ENCODE measurements at regions not wholly inside any gene's neighbourhood (a gene's known extent, or its start where the extent isn't known, plus 50 kb on each side); places are given as distances from the start of the nearest gene placed in this dataset.

DNA sequence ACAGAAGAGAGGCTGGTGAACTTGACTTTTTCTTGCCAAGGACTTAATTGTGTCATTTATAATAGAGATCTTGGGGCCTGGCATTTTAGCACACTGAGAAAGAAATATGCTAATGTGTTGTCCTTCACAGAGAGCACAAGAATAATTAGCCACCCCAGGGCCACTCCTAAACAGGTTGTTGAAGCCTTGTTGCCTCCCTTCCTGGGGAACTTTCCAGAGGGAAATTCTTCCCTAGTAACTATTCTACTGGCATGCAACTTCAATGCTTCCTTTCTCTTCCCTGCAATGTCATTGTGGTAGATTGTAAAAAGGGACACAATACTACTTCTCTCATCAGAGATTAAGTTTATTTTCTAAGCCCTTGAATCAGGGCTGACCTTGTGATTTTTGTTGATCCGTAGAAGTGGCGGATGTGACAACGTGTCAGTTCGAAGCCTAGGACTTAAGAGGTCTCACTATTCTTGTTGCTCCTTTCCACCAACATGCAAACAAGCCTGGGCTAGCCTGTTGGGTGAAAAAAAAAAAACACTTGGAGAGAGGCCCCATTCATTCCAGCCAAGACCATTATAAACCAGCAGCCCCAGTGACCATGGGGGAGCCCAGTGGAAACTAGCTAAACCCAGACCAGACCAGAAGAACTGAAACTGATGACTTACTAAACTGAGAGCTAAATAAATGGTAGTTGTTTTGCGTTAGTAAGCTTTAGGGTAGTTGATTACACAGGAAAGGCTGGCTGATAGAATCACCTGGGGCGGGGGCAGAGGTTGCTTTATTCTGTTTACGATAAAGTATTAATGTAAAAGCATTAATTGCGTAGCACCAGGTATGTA is 287.2 kb downstream of the SHQ1 start:
- DNase-seq = no peak

DNA sequence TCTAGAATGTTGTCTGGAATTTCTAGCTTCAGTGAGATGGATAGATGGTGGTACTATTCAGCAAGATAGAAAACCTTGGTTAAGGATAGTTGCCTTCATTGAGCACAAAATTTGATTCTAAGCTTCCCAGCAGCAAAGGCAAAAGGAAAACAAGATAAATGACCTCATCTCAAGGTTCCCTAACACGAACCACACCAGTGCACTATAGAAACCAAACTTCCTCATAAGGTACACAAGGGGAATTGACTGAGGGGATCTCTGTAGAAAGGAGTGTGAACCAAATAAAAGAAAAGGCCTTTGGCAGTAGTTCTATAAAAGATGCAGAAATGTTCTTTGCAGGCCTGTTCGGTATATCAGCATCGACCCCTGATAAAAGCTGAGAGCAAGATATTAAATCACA is 288.9 kb downstream of the SHQ1 start:
- DNase-seq = no peak

DNA sequence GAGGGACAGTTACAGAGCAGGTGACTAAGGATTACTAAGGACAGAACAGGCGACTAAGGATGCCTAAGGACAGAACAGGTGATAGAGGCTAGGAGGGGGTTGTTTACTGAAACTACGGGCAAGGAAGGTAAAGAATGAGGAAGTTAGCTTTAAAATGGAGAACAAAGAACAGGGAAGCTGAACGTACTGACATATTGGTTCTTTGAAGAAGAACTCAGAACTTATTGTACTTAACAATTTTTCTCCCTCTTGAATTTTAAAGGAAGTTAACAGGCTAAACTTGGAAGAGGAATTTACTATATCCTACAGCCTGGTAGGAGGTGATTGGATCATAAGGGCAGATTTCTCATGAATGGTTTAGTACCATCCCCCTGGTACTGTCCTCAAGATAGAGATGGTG is 290.2 kb downstream of the SHQ1 start:
- no peak for DNase-seq

DNA sequence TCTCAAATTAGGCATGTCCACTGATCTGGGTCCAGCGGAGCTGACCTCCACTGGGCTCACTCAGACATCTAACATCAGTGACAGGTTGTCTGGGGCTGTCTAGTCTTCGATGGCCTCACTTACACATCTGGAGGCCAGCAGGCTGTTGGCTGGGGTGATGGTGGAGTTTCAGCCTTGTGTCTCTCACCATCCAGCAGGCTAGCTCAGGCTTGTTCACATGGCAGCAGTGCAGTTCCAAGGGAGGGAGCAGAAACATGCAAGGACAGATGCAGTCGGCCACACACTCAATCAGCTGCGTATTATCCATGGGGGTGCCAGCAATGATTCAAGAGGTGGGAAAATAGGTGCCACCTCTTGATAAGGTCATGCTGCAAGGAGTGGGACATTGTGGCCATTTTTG is 292.5 kb downstream of the SHQ1 start:
- no peak for DNase-seq

DNA sequence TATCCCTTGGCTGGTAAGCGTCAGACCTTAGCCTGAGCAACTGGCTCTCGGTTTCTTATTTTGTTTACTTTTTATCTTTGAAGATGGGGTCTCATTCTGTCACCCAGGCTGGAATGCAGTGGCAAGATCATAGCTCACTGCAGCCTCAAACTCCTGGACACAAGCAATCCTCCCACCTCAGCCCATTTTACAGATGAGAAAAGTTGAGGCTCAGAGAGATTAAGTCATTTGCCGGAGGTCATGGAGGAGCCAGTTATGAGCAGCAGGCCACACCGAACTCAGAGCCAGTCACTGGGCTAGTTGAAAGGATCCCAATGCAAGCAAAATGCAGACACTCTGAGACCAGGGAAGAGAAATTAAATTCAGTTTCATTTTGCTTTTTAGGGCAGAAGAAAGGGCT is 293.6 kb downstream of the SHQ1 start:
- no peak for DNase-seq

DNA sequence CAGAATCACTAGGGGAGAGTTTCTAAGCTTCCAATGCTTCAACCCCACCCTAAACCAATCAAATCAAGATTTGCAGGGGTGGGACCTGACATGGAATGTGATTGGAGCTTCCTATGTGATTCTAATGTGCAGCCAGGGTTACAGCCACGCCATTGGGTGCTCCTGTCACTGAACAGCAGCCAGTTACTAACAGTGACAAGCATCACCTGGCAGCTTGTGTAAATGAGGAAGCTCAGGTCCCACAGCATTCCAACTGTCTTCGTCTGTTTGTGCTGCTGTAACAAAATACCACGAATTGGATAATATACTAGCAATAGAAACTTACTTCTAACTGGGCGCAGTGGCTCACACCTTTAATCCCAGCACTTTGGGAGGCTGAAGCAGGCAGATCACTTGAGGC is 294.9 kb downstream of the SHQ1 start:
- no peak for DNase-seq

DNA sequence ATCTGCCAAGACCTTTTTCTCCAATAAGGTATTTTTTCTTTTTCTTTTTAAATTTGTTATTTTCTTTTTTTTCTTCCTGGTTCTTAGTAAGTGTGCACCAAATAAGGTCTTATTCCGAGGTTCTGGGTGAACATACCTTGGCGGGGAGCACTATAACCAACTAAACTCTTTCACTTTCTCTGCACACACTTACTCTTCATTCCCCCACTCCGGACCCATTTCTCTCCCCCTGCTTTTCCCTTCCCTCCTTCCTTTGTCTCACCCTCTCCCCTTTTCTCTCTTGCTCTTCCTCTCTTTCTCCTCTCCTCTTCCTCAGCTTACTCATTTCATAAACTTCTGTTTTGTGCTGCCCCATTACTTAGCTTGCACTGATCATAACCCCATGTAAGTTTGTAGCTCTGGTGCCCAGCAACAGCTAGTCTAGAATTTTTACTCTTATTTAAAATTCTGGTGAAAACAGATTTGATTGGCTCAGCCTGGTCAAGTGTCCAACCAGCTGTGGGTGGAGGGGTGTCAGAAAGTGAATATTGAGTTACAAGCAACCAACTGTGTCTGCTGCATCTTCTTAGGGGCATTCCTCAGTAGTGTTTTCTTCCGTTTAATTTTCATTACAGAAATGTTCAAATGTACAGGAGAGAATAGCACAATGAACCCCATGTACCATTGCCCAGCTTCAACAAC is 297.5 kb downstream of the SHQ1 start:
- DNase-seq = no peak

DNA sequence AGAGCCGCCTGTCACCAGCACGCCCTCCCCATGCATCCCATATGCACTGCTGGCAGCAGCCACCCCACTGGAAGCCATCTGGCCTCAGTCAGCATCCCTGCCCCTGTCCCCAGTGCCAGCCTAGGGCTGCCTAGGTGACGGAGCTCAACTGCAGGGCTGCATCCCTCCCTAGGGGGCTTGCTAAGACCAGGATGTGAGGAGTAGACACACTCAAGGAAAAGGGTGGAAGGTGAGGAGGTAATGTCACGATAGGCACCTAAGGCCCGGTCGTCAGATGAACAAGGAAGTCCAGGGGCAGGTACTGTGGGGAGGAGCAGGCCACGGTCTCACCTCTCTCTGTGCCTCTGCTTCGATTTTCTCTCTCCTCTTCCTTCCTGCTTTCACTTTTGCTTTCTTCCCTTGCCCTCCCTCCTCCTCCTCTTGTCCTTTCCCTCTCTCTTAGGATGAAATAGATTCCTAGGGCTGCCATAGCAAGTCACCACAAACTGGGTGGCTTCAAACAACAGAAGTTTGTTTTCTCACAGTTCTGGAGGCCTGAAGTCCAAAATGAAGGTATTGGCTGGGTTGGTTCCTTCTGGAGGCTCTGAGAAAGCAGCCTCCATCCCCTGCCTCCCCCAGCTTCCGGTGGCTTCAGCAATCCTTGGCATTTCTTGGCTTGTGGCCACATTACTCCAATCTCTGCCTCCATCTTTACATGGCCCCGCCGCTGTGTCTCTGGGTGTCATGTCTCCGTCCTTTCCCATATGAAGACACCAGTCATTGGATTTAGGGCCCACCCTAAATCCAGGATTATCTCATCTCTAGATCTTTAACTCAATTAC is 298.3 kb downstream of the SHQ1 start:
- DNase-seq = no peak

DNA sequence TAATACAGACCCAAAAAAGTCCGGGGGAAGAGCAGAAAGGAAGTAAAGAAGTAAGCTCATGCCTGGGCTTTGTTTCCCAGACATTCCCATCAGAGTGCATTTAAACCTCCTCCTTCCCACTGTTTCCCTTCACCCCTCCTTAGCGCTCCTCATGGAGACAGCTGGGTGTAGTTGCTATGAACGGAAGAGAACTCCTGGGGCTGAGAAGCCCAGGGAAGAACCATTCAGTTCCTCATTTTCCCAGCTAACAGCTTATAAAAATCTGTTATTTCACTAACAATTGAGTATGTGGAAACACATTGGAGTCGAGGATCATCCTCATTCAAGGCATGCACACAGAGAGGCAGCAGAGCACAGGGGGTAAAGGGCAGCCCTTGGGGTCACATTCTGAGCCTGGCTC is 299.3 kb downstream of the SHQ1 start:
- DNase-seq = no peak

DNA sequence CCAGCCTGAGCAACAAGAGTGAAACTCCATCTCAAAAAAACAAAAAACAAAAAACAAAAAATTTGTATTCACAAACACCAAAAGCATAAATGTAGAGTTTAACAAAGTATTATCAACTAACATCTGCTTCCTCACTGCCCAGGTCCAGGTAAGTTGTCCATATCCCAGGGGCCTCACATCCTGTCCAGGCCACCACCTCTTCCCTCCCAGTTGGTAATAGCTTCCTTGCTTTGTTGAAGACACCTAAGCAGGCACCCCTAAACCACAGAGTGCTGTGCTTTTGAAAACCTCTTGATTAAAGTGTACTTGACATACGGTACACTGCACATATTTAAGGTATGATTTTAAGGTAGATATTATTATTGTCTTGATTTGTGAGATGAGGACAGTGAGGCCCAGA is 299.8 kb downstream of the SHQ1 start:
- DNase-seq = no peak

DNA sequence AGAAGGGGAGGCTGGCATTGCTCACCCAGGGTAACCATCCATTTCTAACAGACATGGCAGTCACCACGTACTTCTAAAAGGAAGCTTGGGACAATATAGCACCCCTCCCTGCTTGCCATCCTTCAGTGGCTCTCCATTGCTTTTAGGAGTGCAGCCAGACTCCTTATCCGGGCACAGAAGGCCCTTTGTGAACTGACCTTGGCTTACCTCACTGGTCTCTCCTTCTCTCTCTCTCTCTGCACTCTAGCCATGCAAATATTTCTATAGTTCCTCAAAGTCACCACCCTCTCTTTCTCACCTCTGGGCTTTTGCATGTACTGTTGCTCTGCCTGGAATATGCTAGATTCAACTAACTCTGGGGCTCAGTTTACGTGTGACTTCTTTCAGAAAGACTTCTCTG is 301.1 kb downstream of the SHQ1 start:
- no peak for DNase-seq

DNA sequence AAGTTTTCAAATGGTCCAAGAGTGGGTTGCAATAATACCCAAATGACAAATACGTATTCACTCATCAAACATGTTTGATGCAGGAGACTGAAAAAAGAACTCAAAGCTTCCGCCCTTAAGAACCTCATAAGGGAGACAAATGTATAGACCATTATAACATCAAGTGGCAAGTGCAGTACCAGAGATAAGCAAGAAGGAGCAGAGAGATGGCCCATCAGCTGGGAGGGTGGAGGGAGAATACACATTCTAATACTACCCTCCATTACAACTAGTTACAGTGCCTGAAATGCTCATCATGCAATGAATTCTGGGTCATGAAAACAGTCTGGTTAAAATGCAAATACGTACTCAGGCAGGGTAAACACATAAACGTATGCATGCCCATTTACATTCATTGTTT is 304.0 kb downstream of the SHQ1 start:
- no peak for DNase-seq

DNA sequence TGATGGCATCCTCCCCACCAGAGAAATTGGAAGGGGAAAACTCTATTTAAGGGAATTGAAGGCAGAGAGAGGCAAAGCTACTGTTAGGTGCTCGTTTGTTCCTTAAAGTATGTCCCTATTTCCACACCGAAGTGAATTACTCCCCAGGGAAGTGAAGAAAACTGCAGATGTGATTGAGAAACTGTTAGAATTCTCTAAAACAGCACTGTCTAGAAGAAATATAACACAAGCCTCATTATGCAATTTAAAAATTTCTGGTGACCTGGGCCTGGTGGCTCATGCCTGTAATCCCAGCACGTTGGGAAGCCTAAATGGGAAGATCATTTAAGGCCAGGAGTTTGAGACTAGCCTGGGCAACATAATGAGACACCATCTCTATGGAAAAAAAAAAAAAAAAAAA is 305.0 kb downstream of the SHQ1 start:
- no peak for DNase-seq

DNA sequence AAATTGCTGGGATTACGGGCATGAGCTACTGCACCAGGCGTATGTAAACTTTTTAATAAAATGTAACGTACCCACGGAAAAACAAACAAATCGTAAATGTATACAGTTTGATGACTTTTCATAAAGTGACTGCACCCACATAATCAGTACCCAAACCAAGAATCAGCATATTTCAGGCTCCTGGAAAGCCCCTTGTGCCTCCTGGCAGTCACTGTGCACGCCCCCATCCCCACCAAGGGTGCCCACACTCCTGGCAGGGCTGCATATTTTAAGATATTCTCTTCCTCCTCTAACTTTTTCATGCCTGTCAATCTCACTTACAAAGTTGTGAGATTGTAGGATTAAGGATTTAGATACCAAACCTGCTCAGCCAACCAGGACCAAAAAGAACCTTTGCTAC is 305.5 kb downstream of the SHQ1 start:
- no peak for DNase-seq

DNA sequence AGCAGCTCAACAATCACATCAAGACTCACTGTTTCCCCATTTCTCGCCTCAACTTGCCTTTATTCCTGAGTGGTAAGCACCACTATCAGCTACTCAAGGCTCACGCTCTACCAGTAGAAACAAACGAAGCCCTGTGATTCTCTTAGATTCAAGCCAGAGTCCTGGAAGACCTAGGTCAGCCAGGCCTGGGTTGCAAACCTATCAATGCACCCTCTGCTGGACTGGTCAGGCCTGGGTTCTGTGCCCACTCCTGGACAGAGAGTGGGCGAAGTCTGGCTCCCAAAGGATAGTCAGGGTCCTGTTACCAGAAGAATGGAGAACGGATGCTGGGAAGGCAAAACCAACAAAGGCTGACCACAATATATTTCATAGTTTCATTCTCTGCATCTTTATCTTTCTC is 308.4 kb downstream of the SHQ1 start:
- DNase-seq = no peak

DNA sequence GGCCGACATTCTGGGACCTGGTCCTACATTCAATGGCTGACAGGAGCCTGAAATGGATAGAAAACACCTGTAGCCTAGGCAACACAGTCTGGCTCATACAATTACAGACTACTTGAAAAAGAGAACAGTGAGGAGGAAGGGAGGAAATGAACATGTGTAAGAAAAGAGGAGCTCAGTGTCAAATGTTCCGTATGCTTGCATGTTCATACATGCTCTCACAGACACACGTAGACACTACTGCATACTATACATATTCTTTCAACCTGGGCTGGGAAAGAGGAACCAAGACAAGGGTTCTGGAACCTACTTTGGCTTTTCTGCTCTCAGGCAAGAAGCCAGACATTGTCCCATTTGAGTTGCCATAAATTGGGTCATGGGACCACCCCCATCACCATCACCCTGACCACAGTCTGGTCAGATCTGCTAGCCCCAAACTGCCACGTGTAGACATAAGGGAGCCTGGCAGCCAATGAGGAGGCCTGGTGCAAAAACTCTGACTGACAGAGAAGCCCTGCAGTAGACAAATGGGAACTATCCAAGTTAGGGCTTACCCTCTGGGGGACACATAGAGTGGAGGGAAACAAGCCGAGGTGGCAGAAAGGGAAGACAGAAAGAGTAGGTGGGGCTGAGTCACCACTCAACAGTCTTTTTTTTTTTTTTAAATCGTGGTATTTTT is 310.0 kb downstream of the SHQ1 start:
- DNase-seq = no peak

DNA sequence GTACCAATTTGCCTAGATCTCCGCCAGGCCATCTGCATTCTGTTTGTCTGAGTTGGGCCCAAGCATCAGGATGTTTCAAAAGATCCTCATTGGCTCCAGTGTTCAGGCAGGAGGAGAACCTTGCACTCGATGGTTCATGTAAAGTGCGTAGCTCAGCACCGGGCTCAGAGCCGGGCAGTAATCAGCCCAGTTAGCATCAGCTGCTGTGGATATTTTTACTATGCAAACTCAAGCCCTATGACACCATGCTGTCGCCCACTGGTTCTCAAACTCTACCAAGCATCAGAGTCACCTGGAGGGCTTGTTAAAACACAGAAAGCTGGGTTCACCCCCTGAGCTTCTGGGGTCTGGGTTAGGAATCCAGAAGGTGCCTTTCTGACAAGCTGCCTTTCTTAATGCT is 310.8 kb downstream of the SHQ1 start:
- no peak for DNase-seq

DNA sequence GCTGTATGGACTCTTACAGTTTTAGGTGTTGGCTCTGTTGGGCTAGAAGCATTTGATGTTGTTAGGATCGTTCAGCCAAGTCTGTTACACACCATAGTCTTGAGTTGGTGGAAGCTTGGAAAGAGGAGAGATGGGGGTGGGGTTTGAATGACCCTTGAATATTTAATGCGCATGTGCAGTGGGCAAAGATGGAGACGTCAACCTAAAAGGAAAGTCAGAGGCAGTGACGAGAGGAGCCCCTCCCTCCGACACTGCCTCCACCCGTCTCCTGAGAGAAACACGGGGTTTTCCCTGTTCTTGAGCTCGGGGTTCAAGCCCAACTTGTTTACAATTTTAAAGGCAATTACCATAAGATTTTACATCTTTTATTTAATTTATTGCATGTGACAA is 311.4 kb downstream of the SHQ1 start:
- DNase-seq = no peak

DNA sequence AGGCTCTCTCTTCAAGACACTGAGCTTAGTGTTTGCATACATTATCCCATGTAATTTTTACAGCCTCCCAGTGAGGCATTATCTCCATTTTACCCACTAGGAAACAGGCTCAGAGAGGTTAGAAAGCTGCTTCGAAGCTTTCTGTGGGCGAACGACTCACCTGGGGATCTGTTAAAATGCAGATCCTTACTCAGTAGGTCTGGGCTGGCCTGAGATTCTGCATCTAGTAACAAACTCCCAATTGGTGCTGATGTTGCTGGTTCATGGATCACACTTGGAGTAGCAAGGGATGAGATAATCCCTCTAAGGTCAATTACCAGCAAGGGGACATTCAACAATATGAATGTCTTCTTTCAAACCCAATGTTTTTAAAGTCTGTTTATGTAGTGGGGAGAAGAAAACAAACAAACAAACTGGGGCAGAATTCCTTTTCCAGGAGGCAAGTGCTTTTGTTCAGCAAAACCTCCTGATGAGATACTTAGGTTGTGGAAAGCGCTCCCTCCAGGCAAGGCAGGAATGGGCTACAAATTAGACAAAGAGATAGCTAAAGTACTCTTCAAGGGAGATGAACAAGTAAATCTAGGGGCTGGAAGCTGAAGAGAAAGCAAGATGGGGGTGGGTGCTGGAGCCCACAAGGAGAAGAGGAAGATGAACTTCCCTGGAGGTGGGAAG is 311.9 kb downstream of the SHQ1 start:
- DNase-seq = no peak

DNA sequence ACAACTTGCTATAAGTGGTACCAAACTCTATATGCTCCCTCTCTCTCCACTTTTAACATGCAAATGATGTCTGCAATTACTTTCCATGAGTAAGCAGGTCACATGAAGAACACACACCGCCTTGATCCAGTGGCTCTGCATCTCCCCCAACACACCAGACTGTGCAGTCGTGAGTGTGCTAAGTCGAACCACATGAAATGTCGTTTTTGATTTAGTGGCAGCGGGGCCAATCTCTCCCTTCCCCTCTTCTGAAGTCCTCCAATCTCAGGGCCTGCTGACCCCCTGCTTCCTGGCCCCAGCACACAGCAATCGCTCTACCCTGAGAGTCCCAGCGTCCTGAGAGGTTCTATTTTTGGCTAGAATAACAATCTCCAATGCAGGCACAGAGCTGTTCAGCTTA is 312.5 kb downstream of the SHQ1 start:
- DNase-seq = no peak

DNA sequence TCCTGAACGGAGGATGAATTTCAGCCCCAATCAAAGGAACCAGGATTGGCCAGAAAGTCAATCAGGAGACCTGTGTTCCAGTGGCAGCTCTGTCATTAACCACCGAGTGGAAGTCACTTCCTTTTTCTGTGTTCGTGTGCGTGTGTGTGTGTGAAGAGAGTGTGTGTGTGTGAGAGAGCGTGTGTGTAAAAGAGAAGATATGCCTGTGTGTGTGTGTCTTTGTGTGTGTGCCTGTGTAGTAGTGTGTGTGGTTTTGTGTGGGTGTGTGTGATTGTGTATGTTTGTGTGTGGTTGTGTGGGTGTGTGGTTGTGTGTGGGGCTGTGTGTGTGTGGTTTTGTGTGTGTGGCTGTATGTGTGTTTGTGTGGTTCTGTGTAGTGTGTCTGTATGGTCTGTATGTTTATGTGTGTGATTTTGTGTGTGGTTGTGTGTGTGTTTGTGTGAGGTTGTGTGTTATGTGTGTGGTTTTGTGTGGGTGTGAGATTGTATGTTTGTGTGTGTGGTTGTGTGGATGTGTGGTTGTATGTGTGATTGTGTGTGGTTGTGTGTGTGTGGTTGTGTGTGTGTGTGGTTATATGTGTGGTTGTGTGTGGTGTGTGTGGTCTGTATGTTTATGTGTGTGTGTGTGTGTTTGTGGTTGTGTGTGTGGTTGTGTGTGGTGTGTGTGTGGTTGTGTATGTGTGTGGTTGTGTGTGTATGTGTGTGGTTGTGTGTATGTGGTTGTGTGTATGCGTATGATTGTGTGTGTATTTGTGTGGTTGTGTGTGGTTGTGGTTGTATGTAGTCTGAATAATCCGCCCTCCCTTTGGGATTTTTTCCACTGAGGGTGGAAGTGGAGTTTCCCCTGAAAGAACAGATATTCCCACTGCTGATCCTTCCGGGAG is 314.4 kb downstream of the SHQ1 start:
- no peak for DNase-seq

DNA sequence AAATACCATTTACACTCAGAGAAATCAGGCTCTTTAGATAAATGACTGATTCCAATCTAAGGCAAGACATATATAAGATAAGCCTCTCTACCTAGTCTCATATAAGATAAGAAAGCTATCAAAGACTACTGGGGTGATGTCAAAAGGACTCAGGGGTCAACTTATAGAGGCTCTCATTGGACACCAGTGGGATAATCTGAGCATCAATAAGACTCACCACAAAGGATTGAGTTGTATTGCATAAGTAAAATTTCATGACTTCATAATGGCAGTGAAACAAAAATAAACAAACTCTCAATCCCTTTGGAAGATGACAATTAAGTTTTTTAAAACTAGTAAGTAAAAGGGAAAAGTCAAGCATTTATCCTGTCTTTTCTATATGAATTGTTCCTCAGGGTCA is 317.8 kb downstream of the SHQ1 start:
- DNase-seq = no peak
